Left ventricle myocardium inferior (tissue), 1 donor: ENCODE measurements at regions not wholly inside any gene's neighbourhood (a gene's known extent, or its start where the extent isn't known, plus 50 kb on each side); places are given as distances from the start of the nearest gene placed in this dataset.

Experiments used
- DNase-seq: peaks from one replicate; pipeline ENCODE4 v3.0.0-alpha.2; 2020
- H3K27ac ChIP-seq: fragments of 200-600 bp; replicated peaks from 2 replicates; pipeline ENCODE4 v1.8.0; 2021
- H3K27me3 ChIP-seq: fragments of 200-600 bp; 2 replicates; pipeline ENCODE4 v1.8.0; 2021; ENCODE audit warnings: low read depth
- H3K36me3 ChIP-seq: fragments of 200-600 bp; 2 replicates; pipeline ENCODE4 v1.8.0; 2021
- H3K4me1 ChIP-seq: fragments of 200-600 bp; 2 replicates; pipeline ENCODE4 v1.8.0; 2021
- H3K4me3 ChIP-seq: fragments of 200-600 bp; 2 replicates; pipeline ENCODE4 v1.8.0; 2021; ENCODE audit warnings: mild to moderate bottlenecking, moderate library complexity
- H3K9me3 ChIP-seq: fragments of 200-600 bp; replicated peaks from 2 replicates; pipeline ENCODE4 v1.8.0; 2021
- intact Hi-C: fragments of 100-400 bp; cut with micrococcal nuclease; formaldehyde crosslinking; loops from one replicate; pipeline ENCODE4 v1.11.0; 2022
- TF ChIP-seq, protein P1 (sequence below): fragments of 200-600 bp; IDR thresholded peaks from 2 replicates; pipeline ENCODE4 v1.8.0; 2021; ENCODE audit warnings: antibody characterized with exemption, mild to moderate bottlenecking, borderline replicate concordance
- donor health status: DM: no; HTN: yes; CAD: no; lungs with severe emphysema.

DNA sequence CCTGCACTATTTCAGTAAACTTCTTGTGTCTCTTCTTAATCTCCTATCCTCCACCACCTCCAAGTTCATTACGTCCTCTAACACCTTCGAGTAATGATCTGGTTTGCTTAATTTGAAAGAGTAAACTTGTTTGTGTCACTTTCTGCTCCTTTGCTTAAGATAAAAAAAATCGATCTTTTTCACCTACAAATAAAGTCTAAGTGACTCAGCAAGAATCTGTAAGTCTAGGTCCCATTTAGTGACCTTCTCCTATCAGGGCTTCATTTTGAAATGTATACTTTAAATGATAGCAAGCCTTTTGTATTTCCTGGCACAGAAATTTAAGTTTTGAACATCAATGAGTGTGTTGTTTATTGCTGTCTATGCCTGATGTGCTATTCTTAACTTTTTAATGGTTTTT is 260.9 kb upstream of the TFPI start:
- Histone ChIP-seq H3K4me3 (no peak overlapping the region), H3K27ac (no peak overlapping the region), H3K27me3 (no peaks in the 10 kb centered on the region), H3K4me1 (no peaks in the 10 kb centered on the region), H3K36me3 (no peaks in the 10 kb centered on the region), H3K9me3 (peaks cover 20% of the 10 kb centered on the region)
- TF ChIP-seq, protein P1, sequence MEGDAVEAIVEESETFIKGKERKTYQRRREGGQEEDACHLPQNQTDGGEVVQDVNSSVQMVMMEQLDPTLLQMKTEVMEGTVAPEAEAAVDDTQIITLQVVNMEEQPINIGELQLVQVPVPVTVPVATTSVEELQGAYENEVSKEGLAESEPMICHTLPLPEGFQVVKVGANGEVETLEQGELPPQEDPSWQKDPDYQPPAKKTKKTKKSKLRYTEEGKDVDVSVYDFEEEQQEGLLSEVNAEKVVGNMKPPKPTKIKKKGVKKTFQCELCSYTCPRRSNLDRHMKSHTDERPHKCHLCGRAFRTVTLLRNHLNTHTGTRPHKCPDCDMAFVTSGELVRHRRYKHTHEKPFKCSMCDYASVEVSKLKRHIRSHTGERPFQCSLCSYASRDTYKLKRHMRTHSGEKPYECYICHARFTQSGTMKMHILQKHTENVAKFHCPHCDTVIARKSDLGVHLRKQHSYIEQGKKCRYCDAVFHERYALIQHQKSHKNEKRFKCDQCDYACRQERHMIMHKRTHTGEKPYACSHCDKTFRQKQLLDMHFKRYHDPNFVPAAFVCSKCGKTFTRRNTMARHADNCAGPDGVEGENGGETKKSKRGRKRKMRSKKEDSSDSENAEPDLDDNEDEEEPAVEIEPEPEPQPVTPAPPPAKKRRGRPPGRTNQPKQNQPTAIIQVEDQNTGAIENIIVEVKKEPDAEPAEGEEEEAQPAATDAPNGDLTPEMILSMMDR, result no peak
- intact Hi-C loops, result no loop called here
- DNase-seq, result no peak

DNA sequence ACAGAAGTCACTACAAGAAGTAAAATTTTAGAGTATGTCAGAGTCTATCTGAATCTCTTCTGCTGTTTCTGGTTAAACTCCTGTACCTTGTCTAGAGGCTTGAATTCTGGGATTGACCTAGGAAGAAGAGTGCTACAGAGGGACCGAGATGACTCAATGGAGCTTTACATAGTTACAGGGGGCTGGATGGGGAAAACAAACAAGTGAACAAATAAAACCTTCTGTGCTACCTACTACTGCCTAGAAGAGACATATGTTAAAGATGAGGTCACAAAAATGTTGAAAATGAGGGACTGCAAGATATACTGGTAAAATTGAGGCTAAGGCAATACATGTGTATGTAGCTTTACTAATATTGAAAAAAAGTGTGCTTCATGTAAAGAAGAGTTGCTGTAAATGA is 265.4 kb upstream of the TFPI start:
- Histone ChIP-seq H3K4me1 (no peaks in the 10 kb centered on the region), H3K36me3 (no peaks in the 10 kb centered on the region), H3K27me3 (no peaks in the 10 kb centered on the region), H3K9me3 (peaks cover 10% of the 10 kb centered on the region), H3K27ac (no peak overlapping the region), H3K4me3 (no peak overlapping the region)
- DNase-seq, result no peak
- intact Hi-C loops, result no loop called here
- TF ChIP-seq, protein P1, result no peak

GRCh38 chr2:187825108-187825507 is 270.9 kb upstream of the TFPI start:
- H3K4me1 ChIP-seq, result no peaks in the 10 kb centered on the region
- H3K9me3 ChIP-seq, result peaks cover 13% of the 10 kb centered on the region
- no peak overlapping the region for H3K27ac ChIP-seq
- H3K36me3 ChIP-seq, result no peaks in the 10 kb centered on the region
- DNase-seq, result no peak
- intact Hi-C loops, result no loop called here
- H3K27me3 ChIP-seq, result no peaks in the 10 kb centered on the region
- TF ChIP-seq, protein P1, result no peak
- no peak overlapping the region for H3K4me3 ChIP-seq

GRCh38 chr2:187826023-187826422 is 271.8 kb upstream of the TFPI start:
- Histone ChIP-seq H3K9me3 (peaks cover 13% of the 10 kb centered on the region), H3K27me3 (no peaks in the 10 kb centered on the region), H3K27ac (no peak overlapping the region), H3K4me3 (no peak overlapping the region), H3K4me1 (no peaks in the 10 kb centered on the region), H3K36me3 (no peaks in the 10 kb centered on the region)
- TF ChIP-seq, protein P1, result no peak
- DNase-seq, result no peak
- intact Hi-C loops, result no loop called here

DNA sequence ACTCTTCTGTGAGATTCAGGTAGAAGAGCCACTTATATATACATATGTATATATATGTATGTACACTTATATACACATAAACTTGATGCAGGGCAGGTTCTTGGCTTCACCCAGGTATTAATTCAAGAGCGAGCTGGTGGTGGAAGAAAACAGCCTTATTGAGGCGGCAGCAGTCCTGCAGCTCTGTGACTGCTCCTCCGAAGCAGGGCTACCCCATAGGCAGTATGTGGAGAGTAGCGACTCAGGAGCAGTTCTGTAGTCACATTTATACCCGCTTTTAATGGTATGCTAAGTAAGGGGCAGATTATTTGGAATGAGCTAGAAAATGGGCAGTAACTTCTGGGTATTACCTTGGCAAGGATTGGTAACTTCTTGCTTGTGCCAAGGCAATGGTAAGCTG is 280.6 kb upstream of the TFPI start:
- no peaks in the 10 kb centered on the region for H3K4me1 ChIP-seq
- no peaks in the 10 kb centered on the region for H3K27me3 ChIP-seq
- no peaks in the 10 kb centered on the region for H3K9me3 ChIP-seq
- H3K27ac ChIP-seq, result no peak overlapping the region
- intact Hi-C loops, result no loop called here
- DNase-seq, result no peak
- TF ChIP-seq, protein P1, result no peak
- H3K4me3 ChIP-seq, result no peak overlapping the region
- no peaks in the 10 kb centered on the region for H3K36me3 ChIP-seq

- no peak for DNase-seq
- no peaks in the 10 kb centered on the region for H3K4me1 ChIP-seq
- H3K4me3 ChIP-seq, result no peak overlapping the region
- intact Hi-C loops, result no loop called here
- H3K27me3 ChIP-seq, result no peaks in the 10 kb centered on the region
- no peaks in the 10 kb centered on the region for H3K36me3 ChIP-seq
- no peaks in the 10 kb centered on the region for H3K9me3 ChIP-seq
- TF ChIP-seq, protein P1, result no peak
- no peak overlapping the region for H3K27ac ChIP-seq
These were observed 284.5 kb upstream of the TFPI start for GRCh38 chr2:187838690-187839089.
